ENCODE measurements at regions not wholly inside any gene's neighbourhood (a gene's known extent, or its start where the extent isn't known, plus 50 kb on each side); places are given as distances from the start of the nearest gene placed in this dataset.
"Not testable (repeated sequence)": the region's sequence is repeated elsewhere in the genome, so short reads cannot be mapped to it uniquely, and the experiment has no call there.

DNA sequence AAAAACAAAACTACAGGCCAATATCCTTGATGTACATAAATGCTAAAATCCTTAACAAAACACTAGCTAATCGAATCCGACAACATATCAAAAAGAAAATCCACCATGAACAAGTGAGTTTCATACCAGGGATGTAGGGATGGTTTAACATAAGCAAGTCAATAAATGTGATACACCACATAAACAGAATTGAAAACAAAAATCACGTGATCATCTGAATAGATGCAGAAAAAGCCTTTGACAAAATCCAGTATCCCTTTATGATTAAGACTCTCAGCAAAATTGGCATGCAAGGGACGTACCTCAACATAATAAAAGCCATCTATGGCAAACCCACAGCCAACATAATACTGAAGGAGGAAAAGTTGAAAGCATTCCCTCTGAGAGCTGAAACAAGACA lies 466.1 kb downstream of the BRINP3 start:
- TF ChIP-seq, protein P1, sequence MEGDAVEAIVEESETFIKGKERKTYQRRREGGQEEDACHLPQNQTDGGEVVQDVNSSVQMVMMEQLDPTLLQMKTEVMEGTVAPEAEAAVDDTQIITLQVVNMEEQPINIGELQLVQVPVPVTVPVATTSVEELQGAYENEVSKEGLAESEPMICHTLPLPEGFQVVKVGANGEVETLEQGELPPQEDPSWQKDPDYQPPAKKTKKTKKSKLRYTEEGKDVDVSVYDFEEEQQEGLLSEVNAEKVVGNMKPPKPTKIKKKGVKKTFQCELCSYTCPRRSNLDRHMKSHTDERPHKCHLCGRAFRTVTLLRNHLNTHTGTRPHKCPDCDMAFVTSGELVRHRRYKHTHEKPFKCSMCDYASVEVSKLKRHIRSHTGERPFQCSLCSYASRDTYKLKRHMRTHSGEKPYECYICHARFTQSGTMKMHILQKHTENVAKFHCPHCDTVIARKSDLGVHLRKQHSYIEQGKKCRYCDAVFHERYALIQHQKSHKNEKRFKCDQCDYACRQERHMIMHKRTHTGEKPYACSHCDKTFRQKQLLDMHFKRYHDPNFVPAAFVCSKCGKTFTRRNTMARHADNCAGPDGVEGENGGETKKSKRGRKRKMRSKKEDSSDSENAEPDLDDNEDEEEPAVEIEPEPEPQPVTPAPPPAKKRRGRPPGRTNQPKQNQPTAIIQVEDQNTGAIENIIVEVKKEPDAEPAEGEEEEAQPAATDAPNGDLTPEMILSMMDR (conservative IDR thresholded peaks at IDR 0.05; ENCODE audit: low read depth, low read length), result no peak
- no peak for DNase-seq (ENCODE audit: low read depth)
- H3K4me3 ChIP-seq (ENCODE audit: low read depth, low read length), result no peak overlapping the region

GRCh38 chr1:190019151-190019550 lies 458.5 kb downstream of the BRINP3 start:
- H3K4me3 ChIP-seq (ENCODE audit: low read depth, low read length); DNase-seq (ENCODE audit: low read depth): not testable (repeated sequence)

DNA sequence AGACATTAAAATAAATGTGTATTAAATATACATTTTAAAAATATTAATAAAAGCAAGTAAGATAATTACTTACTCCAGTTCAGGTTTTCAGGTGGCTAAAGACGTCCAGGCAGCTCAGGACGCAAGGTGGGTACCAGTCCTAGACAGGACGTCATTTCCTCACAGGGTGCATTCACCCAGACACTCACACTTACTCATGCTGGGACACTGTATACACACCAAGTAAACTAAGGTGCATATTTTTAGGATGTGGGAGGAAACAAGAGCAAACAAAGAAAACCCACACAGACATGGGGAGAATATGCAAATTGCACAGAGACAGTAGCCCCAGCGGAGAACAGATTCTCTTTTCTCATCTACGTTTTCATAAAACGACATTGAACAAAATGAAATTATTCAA lies 457.9 kb downstream of the BRINP3 start:
- H3K4me3 ChIP-seq (ENCODE audit: low read depth, low read length), result no peak overlapping the region
- no peak for DNase-seq (ENCODE audit: low read depth)
- TF ChIP-seq, protein P1 (conservative IDR thresholded peaks at IDR 0.05; ENCODE audit: low read depth, low read length), result no peak

- DNase-seq (ENCODE audit: low read depth), result peak; percentile 28
- no peak overlapping the region for H3K4me3 ChIP-seq (ENCODE audit: low read depth, low read length)
- TF ChIP-seq, protein P1 (conservative IDR thresholded peaks at IDR 0.05; ENCODE audit: low read depth, low read length), result no peak
These were observed 455.0 kb downstream of the BRINP3 start for GRCh38 chr1:190022709-190023108.

- DNase-seq (ENCODE audit: low read depth), result peak; percentile 5
- TF ChIP-seq, protein P1 (conservative IDR thresholded peaks at IDR 0.05; ENCODE audit: low read depth, low read length), result no peak
- no peak overlapping the region for H3K4me3 ChIP-seq (ENCODE audit: low read depth, low read length)
These were observed 448.2 kb downstream of the BRINP3 start for GRCh38 chr1:190029441-190029840.

DNA sequence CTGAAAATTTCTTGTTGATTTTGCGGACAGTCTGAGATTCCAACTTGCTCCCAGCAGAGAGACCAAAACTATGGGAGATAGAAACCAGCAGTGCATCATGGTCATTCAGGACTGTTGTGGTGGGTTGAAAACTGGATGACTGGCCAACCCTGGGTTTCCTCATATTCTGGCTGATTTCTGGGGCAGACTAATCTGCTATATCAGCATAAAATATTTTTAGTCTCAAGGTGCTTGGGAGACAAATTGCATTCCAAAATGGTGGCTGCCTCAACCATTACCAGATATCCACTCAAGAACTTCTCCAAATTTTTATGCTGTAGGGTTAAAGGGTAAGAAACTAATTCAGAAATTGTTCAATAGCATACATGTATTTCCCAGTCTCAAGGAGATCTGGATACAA lies 434.0 kb downstream of the BRINP3 start:
- TF ChIP-seq, protein P1 (conservative IDR thresholded peaks at IDR 0.05; ENCODE audit: low read depth, low read length), result no peak
- no peak for DNase-seq (ENCODE audit: low read depth)
- no peak overlapping the region for H3K4me3 ChIP-seq (ENCODE audit: low read depth, low read length)

DNA sequence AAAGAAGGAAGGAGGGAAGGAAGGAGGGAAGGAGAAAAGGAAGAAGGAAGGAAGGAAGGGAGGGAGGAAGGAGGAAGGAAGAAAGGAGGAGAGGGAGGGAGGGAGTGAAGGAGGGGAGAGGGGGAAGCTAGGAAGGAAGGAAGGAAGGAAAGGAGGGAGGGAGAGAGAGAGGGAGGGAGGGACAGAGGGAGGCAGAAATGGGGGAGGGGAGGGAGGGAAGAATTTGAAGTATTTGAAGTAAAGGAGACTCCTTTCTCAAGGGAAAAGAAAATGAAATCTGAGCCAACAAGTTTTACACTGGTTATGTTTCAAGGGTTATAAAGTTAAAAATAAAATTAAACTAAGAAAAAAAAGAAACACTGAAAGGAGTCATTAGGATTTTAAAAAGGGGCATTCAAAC lies 431.4 kb downstream of the BRINP3 start:
- peak; percentile 7 for DNase-seq (ENCODE audit: low read depth)
- TF ChIP-seq, protein P1 (conservative IDR thresholded peaks at IDR 0.05; ENCODE audit: low read depth, low read length), result no peak
- no peak overlapping the region for H3K4me3 ChIP-seq (ENCODE audit: low read depth, low read length)

Measured in choroid plexus epithelial cell (primary cell).